AG20443 (cell line): ENCODE measurements at regions not wholly inside any gene's neighbourhood (a gene's known extent, or its start where the extent isn't known, plus 50 kb on each side); places are given as distances from the start of the nearest gene placed in this dataset.
"Not testable (repeated sequence)": the region's sequence is repeated elsewhere in the genome, so short reads cannot be mapped to it uniquely, and the experiment has no call there.

Experiments used
- DNase-seq: peaks from one replicate; pipeline ENCODE4 v3.0.0; 2012; ENCODE audit warnings: low spot score, mixed read lengths

GRCh38 chr7:114279901-114280300, 134.7 kb upstream of the FOXP2 start:
- DNase-seq: no peak

GRCh38 chr7:114273218-114273617, 141.4 kb upstream of the FOXP2 start:
- DNase-seq: no peak

- no peak for DNase-seq
Observed at GRCh38 chr7:114269714-114270113, 144.9 kb upstream of the FOXP2 start.

GRCh38 chr7:114267550-114267949, 147.1 kb upstream of the FOXP2 start:
- not testable (repeated sequence) for DNase-seq

- no peak for DNase-seq
Observed at GRCh38 chr7:114264023-114264422, 150.6 kb upstream of the FOXP2 start.

- no peak for DNase-seq
Observed at GRCh38 chr7:114263219-114263618, 151.4 kb upstream of the FOXP2 start.

GRCh38 chr7:114255404-114255841, 159.2 kb upstream of the FOXP2 start:
- no peak for DNase-seq

GRCh38 chr7:114243646-114244045, 171.0 kb upstream of the FOXP2 start:
- DNase-seq: no peak

- no peak for DNase-seq
Observed at GRCh38 chr7:114242992-114243507, 171.6 kb upstream of the FOXP2 start.

- no peak for DNase-seq
Observed at GRCh38 chr7:114229246-114229645, 185.4 kb upstream of the FOXP2 start.

GRCh38 chr7:114225784-114226183, 188.8 kb upstream of the FOXP2 start:
- no peak for DNase-seq

- DNase-seq: no peak
Observed at GRCh38 chr7:114218283-114218682, 196.3 kb upstream of the FOXP2 start.

GRCh38 chr7:114217026-114217806, 197.4 kb upstream of the FOXP2 start:
- DNase-seq: no peak

- DNase-seq: no peak
Observed at GRCh38 chr7:114214466-114214865, 200.1 kb upstream of the FOXP2 start.

GRCh38 chr7:114212721-114213429, 201.7 kb upstream of the FOXP2 start:
- DNase-seq: no peak

- DNase-seq: no peak
Observed at GRCh38 chr7:114209968-114210367, 204.6 kb upstream of the FOXP2 start.

GRCh38 chr7:114206688-114207087, 207.9 kb upstream of the FOXP2 start:
- DNase-seq: no peak

GRCh38 chr7:114196517-114196916, 218.1 kb upstream of the FOXP2 start:
- DNase-seq: no peak

- DNase-seq: no peak
Observed at GRCh38 chr7:114190387-114190786, 224.2 kb upstream of the FOXP2 start.

- no peak for DNase-seq
Observed at GRCh38 chr7:114183311-114184088, 231.1 kb upstream of the FOXP2 start.

- DNase-seq: no peak
Observed at GRCh38 chr7:114182837-114183236, 231.8 kb upstream of the FOXP2 start.

GRCh38 chr7:114181280-114181679, 233.3 kb upstream of the FOXP2 start:
- no peak for DNase-seq
